HG03039 (cell line): ENCODE measurements at regions not wholly inside any gene's neighbourhood (a gene's known extent, or its start where the extent isn't known, plus 50 kb on each side); places are given as distances from the start of the nearest gene placed in this dataset.
"Not testable (repeated sequence)": the region's sequence is repeated elsewhere in the genome, so short reads cannot be mapped to it uniquely, and the experiment has no call there.

Experiments used
- ATAC-seq: cut with Tn5 transposase; IDR thresholded peaks from one replicate; pipeline ENCODE4 v1.9.1; 2021; ENCODE audit warnings: mild to moderate bottlenecking, moderate library complexity; ENCODE audit not compliant: unreplicated experiment

DNA sequence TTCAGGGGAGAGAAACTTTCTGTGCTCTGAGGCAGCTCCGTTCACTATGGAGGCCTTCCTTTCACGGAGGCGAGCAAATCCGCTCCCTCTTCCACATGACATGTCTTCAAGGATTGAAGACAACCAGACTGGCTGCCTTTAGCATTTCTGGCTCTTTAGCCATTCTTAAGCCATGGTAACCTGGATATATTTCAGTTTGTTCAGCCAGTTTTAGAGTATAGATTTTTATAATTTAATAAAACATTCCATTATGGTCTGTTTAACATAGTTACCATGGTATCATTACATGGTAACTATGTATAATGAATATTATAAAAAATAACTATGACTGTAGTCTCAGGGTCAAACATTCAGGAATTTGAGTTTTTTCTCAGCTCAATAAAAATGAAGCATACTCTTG, 54.2 kb upstream of the NFIA start:
- ATAC-seq, result no peak

DNA sequence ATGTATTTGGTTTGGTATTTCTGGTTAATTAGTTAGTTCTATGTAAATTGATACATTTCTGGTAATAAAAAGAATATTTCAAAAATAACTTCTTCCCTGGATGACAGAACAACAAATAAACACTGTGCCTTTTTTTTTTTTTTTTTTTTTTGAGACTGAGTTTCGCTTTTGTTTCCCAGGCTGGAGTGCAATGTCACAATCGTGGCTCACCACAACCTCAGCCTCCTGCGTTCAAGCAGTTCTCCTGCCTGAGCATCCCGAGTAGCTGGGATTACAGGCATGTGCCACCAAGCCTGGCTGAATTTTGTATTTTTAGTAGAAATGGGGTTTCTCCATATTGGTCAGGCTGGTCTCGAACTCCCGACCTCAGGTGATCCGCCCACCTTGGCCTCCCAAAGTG, 64.3 kb upstream of the NFIA start:
- not testable (repeated sequence) for ATAC-seq

DNA sequence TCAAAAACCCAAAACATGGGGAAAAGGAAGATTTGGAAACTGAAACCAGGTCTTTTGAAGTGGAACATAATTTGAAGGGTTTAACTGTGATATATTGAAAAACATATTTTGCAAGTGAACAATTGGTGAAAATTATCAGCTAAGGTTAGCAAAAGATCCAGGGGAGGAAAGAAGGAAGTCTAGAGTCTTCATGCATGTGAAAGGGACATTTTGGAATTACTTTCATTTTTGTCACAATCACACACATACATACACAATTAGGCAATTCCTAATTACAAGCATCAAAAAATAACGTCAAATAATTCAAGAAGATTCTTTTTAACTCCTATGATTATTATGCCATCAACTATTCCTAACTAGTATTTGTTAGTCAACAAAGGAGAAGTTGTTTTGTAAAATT, 64.7 kb upstream of the NFIA start:
- ATAC-seq, result no peak

DNA sequence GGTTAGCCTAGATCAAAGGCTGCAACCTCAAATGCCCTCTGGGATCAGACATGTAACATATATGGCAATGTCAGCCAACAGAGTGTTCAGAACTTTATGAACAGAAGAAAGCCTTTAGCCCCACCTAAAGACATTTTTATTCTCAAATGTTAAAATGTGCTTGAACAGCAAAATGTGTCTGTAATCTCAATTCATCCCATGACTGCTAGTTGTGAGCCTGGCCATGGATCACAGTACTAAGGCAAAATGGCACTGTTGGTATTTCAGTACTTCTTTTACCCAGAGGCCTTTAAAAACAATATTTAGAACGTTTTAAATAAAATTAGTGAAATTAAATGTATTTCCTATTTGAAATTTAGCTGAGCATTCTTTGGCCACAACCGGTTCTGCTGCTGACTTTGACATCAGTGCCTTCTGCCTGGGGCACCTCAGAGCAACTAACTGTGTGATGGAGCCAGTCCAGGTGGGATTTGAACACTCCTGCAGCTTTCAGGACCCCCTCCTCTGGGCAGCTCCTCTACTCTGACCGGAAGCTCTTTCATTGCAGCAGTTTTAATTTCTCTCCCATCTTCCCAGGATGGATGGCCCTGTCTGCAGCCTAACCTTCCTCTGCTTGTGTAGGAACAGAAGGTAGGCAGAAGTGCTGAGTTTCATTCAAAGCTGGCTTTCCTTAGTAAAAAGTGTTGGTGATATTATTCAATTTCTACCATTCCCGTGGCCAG, 68.3 kb upstream of the NFIA start:
- no peak for ATAC-seq

DNA sequence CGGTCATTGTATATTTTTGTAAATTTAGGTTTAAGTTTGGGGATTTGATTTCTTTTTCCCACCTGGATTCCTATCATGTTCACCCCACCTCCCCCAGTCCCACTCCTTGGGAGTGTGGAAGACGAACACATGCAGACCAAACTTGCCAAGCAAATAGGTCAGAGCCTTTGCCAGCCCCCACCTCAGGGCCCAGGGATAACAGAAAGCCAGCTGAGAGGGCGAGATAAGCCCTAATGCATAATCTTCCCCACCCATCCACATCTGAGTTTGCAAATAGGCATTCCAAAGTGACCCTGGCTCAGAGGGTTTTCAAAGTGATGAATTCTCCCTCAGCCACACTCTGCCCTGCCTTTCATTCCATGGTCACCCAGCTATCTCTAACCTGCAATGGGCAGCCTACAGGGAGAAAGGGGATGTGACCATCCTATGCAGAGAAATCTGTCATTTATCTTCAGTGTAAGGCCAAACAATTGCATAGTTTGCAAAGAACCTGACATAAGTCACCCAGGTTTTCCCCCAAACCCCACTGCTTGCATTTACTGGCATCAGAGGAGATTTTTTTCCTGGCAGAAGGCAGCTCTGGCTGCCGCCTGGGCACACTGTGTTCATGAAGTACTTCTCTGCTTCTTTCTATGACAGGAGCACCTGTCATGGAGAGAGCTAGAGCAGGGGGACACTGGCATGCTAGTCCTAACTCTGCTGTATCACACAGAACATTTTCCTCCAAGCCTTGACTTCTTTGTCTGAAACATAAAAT, 69.0 kb upstream of the NFIA start:
- no peak for ATAC-seq

DNA sequence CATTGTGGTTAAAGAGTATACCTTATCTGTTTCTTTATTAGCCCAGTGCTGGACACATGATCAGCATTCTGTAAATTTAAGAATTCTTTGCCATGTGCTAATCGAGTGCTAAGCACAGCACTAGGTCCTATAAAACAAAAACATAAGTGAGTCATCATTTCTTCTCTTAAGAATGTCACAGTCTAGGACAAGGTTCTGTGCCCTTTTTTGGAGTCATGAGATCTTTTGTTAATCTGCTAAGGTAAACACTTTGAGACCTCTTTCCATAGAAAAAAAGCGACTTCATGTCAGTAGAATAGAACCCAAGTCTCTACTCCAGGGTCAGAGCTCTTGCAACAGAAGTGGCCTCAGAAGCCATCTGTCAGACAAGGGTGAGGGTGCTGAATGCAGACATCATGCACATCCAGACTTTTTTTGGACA, 70.0 kb upstream of the NFIA start:
- ATAC-seq, result no peak

DNA sequence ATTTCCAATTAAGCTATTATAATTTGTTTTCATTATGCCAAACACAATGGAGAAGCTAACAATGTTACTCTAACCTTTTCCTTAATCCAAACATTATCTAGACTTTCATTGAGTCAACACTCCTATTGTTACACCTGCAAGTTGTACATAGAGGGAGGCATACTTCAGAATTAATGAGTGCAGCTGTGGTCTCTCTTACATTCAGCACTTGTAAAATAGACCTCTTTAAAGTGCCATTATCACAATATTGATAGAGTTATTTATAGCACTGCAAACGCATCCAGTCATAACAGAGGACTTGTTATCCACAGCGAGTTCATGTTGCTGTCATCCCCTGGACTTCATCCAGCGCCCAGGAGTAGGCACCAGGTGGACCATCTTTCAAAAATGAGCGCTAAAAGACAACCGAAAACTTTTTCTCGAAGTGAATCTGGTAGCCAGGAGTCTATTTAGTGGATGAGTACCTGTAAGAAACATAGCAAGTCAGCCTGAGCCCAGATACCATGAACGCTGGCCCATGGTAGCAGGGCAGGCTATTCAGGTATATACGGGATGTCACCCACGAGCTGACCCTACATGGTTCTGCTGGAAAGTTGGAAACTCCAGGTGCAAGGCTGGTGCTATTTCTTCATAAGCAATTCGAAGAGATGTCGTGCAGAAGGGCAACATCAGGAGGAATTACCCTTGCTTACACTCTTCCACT, 70.6 kb upstream of the NFIA start:
- ATAC-seq, result no peak

DNA sequence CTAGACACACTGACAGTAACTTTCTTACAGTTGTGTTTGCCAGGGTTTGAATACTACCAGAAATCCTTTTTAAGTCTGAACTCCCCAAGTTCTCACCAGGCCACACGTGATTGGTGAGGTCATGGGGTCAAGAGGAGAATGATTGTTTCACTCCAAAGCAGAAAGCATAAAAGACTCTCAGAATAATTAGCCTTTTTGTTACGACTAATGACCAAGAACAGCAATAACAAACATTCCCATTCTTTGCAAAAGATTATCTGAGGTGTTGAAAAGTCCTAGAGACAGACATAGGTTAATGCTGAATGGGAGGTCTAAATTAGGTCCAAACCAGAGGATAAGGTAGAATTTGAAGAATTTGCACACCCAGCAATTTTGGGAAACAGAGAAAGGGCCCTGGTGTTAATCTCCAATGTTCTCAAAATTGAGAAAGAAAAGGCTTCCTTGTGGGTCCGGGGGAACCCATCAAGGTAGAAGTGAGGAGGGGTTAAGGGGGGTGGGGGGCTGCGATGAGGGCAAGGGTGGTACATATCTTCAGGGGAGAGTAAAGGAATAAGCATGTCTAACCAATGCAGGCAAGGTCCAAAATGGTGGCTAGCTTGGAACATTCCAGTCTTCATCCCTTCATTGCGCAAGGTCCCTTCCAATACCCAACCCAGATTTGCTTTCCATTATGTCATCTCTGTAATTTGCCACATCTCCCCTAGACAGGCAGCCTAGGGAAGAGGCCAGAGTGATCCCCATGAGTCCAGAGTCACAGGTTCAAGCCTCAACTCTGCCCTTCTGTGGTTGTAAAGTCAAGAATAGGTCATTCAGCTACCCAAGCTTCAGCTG, 74.6 kb upstream of the NFIA start:
- no peak for ATAC-seq

DNA sequence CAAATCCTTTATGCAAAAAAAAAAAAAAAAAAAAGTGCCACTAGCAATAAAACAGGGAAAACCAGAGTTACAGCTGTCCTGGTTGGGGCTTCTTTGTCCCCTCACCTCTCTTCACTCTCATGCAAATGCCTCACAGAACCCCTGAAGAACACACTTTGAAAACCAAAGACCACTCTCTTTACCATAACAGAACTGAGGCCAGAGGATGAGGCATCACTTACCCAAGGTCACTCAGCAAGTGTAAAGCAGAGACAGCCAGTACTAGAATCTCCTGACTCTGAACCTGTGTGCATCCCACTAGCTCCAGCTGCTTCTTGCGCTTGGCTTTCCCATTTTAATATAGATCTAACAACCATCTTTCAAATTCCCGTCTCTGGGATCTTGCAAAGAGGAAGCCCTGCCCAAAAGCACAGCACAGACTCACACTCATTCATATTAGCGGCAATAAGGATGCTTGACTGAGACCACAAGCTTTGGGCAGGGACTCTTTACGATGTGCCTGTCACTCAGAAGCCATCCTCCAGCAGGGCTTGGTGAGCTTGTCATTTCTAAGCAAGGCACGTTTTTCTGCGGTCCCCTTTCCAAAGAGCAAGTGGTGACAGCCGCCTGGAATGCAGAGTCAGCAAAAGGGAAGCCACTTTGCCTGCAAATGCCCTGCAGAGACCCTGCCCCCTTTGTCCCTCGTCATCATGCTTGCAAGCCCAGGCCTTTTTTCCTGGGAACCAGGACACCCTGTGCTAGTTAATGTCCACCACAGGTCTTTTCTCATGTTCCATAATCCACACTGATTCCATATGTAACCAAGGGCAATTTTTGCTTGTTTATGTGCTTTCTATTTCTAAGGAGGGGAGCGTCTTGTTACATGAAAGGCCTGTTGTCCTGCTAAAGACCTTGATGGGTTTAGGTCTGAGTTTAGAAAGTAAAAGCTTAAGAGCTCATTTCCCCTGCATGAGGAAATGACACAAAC, 76.5 kb upstream of the NFIA start:
- ATAC-seq, result no peak

DNA sequence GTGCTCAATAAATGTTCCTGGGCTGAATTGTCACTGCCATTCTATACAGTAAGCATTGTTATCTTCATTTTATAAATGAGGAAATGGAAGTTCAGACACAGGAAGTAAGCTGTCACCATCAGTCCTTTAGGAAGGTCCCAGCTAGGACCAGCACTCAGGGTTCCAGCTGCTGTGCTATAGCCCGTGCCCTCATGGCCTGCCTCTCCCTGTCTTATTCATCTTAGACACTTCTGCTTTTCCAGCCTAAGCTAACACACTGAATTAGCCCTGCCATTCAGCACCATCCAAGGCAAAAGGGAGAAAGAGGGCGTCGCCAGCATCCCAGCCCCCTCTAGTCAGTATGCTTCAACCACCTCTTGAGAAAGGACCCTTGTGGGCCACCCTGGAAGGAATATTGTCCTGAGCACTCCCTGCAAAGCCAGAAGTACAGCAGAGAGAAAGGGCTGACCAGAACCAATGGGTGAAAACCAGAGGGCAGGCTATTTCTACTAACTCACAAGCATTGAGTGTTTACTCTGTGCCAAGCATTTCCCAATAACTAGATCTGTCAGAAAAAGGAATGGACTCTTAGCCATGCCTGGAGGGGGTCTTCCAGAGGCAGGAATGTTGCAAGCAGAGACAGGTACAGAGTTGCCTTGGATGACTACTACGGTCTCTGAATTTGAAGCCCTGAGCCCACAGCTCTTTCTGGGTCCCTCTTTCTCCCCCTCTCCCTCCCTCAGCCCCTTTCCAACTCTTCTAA, 77.9 kb upstream of the NFIA start:
- no peak for ATAC-seq

DNA sequence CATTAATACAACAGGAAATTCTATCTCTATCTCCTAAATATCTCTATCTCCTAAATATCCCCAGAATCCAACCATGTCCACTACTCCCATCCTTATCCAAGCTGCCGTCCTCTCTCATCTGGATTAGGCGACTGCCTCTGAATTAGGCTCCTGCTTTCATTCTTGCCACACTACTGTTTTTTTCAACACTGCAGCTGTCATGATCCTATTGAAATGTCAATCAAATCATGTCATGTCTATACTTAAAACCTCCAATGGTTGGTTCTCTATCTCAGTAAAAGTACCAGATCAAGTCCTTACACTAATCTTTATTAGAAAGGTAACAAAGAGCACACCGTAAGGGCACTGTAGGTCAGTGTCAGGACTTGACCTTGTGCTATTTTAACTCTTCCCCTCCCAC, 82.0 kb upstream of the NFIA start:
- no peak for ATAC-seq

DNA sequence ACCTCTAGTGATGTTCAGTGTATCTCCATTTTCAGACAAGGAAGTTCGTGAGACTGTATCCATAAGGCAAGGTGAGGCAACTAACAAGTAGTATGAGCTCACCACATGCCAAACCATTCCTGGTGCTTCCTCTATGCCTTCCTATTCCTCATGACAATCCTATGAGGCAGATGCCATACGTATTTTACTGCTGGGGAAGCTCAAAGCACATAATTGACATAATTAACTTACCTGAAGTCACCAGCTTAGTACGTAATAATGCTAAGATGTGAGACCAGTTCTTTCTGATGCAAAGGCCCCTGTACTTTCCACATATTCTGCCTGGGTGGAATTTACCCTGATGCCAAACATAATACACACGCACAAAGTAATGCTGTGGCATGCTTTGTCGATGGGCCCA, 83.6 kb upstream of the NFIA start:
- ATAC-seq, result no peak

DNA sequence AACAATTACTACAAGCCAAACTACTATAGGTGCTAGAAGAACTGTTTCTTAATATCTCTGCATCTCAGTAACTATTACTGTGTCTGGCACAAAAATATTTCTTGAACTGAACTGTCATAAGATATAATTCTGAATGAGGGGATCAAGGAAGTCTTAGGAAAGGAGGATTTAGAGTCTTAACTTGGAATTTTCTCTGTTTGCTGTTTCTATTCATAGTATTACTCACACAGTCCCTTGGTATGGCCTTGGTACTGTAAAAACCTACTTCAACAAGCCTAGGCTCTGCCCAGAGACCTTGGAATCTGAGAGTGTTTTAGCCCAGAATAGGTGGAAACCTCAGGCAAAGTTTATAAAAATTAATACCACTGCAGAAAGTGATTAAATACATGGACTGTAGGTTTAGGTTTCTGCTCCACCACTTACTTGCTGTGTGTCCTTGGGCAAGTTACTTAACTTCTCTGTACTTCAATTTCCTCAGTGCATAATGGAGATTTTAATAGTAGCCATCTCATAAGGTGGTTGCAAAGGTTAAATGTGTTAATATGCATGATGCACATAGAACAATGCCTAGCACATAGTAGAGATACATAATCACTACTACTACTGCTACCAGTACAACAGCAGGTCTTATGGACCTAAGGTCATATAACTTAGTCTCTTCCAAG, 87.4 kb upstream of the NFIA start:
- no peak for ATAC-seq

DNA sequence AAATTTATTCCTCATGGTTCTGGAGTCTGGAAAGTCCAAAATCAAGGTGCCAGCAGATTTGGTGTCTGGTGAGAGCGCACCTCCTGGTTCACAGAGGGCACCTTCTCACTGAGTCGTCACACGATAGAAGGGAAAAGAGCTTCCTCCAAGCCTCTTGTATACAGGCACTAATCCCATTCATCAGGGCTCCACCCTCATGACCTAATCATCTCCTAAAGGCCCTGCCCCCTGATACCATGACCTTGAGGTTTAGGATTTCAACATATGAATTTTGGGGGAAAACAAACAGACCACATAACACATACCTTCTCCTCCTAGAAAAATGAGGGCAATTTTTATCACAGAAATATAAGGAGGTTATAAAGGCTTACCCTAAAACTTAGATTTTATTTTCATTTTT, 88.0 kb upstream of the NFIA start:
- ATAC-seq, result no peak

DNA sequence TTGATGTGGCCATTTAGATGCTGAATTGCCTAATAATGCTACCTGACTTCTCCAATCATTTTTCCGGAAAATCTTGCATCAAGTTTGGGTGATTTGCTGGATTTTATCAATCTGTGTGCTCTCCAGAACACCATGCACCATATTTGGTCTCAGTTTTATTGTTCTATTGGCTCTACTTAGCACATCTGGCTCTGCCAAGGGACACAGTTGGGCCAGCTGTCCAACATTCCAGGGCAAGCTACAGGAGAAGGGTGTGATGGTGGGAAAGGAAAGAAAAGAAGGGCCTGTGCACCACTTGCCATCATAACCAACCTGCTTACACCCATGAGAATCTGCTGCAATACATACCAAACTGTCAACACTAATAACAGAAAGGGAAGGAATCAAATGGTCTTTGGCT, 90.2 kb upstream of the NFIA start:
- ATAC-seq, result no peak

DNA sequence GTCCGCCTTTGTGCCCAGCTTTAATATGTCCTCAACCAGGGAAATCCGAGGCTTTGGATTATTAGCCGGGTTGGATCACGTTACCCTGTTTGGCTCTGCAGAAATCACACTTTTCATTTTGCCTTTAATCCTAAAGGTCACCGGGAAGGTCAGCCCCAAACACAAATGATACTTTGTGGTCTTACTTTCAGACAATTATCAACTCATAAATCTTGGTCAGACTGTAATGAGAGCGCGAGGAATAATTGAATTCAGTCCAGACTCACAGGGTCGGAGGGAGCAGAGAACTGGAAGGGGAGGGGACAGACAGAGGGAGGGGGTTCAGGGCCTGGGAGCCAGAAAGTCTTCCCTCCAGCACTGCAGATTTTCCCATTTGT, 91.7 kb upstream of the NFIA start:
- no peak for ATAC-seq

DNA sequence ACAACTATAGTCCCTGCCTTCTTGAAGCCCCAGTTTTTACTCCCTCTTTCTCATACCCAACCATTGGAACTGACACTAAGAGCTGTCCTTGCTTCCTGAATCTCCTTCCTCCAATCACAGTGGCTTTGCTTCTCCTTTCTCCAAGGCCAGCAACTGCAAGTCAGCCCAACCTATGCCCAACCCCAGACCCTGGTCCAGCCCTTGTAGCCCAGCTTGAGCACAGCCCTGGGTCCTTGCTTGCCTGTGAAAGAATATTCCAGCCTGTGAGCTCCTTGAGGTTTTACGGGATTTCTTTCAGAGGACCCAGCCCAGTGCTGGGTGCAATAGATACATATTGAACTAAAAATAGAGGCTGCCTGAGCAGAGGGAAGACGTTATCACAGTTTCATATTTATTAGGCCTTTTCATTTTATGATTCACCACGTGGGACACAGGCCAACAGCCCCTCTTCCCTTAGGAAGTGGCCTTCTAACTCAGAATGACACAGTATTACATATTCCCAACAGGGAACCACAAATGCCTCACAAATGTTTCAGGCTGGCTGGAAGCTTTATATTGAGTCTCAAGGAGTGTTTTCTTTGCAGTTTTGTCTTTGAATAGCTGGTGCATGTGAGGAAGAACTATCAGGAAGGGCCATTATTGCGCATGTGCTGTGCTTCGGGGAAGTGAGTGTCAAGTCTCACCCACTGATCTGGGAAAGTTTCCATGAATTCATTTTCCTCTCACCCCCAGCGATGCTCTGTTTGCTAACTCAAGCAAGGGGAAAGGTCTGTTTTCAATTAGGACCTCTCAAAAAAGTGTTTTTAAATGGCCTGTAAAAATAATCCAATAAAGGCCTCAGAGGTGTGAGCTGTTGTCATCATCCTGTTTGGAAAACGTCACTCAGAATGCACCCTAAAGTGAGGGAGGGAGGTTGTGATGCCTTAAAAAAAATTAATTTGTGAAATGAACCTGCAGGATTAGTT, 92.3 kb upstream of the NFIA start:
- no peak for ATAC-seq

DNA sequence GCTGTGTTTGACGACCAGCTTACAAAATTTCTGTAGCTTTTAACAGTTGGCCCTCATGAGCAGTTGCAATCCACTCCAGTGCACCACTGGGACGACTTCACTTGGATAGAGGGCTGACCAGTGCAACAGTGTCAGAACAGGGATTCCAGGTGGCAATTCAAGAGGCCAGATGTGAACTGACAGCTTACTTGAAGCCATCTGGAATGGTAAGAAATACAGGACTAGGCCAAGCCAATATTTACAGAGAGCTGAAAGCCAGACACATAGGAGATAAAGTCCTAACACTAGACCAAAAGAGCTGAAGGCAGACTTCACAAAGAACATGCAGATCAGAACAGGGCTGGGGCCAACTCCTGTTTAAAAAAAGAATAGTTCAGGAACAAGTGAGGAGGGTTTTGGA, 93.5 kb upstream of the NFIA start:
- no peak for ATAC-seq
